ENCODE measurements at regions not wholly inside any gene's neighbourhood (a gene's known extent, or its start where the extent isn't known, plus 50 kb on each side); places are given as distances from the start of the nearest gene placed in this dataset.

DNA sequence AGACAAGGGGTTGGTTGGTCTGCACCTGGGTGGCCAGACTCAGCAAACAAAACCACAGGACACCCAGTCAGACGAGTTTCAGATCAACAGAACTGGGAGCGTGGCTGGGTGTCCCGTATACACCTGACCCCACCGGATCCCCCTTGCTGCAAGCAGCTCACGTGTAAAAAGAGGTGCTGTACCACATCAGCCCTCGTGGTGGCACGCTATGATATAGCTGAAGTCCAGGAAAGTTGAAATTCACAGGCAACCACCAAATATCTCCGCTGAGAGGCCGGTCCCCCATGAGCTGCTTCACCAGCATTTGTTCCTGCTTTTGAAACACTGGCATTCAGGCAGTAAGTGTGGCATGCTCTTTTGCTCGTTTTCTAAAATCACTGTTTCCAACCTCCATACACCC is 92.3 kb downstream of the TUBA3C start:
- H2BK15ac ChIP-seq (ENCODE audit: low read depth, low read length) = no peak overlapping the region
- no peak overlapping the region for H4K8ac ChIP-seq (replicated peaks; ENCODE audit: insufficient read length, low read depth, low read length)
- H2BK120ac ChIP-seq (ENCODE audit: low read depth, low read length, poor library complexity, severe bottlenecking) = no peak overlapping the region
- no peak overlapping the region for H2BK5ac ChIP-seq (ENCODE audit: insufficient read length, low read length)
- H3K9me3 Mint-ChIP-seq = peaks cover 92 to 94% of the 10 kb centered on the region in 2 experiments
- no peak overlapping the region for H2BK20ac ChIP-seq (ENCODE audit: low read depth, low read length, poor library complexity, severe bottlenecking)
- H3T11ph ChIP-seq (ENCODE audit: low read length) = no peak overlapping the region
- H3K4ac ChIP-seq (ENCODE audit: low read depth, low read length) = no peak overlapping the region
- no peak overlapping the region for H3K56ac ChIP-seq (ENCODE audit: insufficient read length, low read depth, low read length)
- H2AK5ac ChIP-seq (ENCODE audit: insufficient read length, low read length) = no peak overlapping the region
- no peaks in the 10 kb centered on the region for H3K23me2 ChIP-seq (ENCODE audit: insufficient read length, low read depth, low read length, poor library complexity, severe bottlenecking)
- H3K23ac ChIP-seq (ENCODE audit: insufficient read length, low read depth, low read length) = no peak overlapping the region
- no peaks in the 10 kb centered on the region for H3K27me3 ChIP-seq (ENCODE audit: insufficient read depth, low read length)
- H4K5ac ChIP-seq (ENCODE audit: insufficient read length, low read depth, low read length) = no peak overlapping the region
- H3K18ac ChIP-seq (ENCODE audit: insufficient read length, low read depth, low read length) = no peak overlapping the region
- no peak overlapping the region for H2BK12ac ChIP-seq (ENCODE audit: insufficient read length, low read depth, low read length)
- H3K9ac ChIP-seq (ENCODE audit: extremely low read depth, insufficient read length, low read length) = no peak overlapping the region
- H3K79me2 ChIP-seq (ENCODE audit: insufficient read depth, low read length) = no peaks in the 10 kb centered on the region
- H3K9me3 ChIP-seq (ENCODE audit: control insufficient read depth, low read depth, low read length) = peaks cover 89% of the 10 kb centered on the region
- peaks cover 2% of the 10 kb centered on the region for H3K27me3 Mint-ChIP-seq (ENCODE audit: low read depth)
- DNase-seq = no peak
- H3K4me2 ChIP-seq (ENCODE audit: insufficient read depth, insufficient read length, low read length) = no peak overlapping the region
- no peak overlapping the region for H2AFZ ChIP-seq (ENCODE audit: low read length)
- no peak overlapping the region for H3K27ac Mint-ChIP-seq
- H3K79me1 ChIP-seq (ENCODE audit: insufficient read depth, low read depth, low read length, poor library complexity, severe bottlenecking) = no peaks in the 10 kb centered on the region
- WGBS (ENCODE audit: extremely low coverage, insufficient read length, low lambda C conversion rate) = no CpG with 5 or more reads among the region's 10 CpGs
- H3K36me3 Mint-ChIP-seq (ENCODE audit: insufficient read depth in 1 of 3, low read depth in 3 of 3) = peaks cover 26 to 36% (median 27%) of the 10 kb centered on the region in 3 experiments; a peak in 6 of 7 replicates
- no peak overlapping the region for H3K27ac ChIP-seq (ENCODE audit: insufficient read length, low read depth, low read length)
- no peak overlapping the region for H3K4me3 Mint-ChIP-seq
- H4K20me1 ChIP-seq (ENCODE audit: control insufficient read depth, insufficient read depth, insufficient read length) = no peaks in the 10 kb centered on the region
- H4K91ac ChIP-seq (ENCODE audit: insufficient read length, low read depth, low read length) = no peak overlapping the region
- TF ChIP-seq CTCF (conservative IDR thresholded peaks at IDR 0.05) = no peak
- H3K14ac ChIP-seq (ENCODE audit: insufficient read depth, low read length) = no peak overlapping the region
- no peaks in the 10 kb centered on the region for H3K4me1 ChIP-seq (ENCODE audit: insufficient read depth, low read length)
- H3K4me1 Mint-ChIP-seq = no peaks in the 10 kb centered on the region
